GM19372 (cell line): ENCODE measurements at regions not wholly inside any gene's neighbourhood (a gene's known extent, or its start where the extent isn't known, plus 50 kb on each side); places are given as distances from the start of the nearest gene placed in this dataset.

Experiments used
- ATAC-seq: cut with Tn5 transposase; IDR thresholded peaks from one replicate; pipeline ENCODE4 v1.9.1; 2021; ENCODE audit warnings: mild to moderate bottlenecking, low read depth, moderate library complexity; ENCODE audit not compliant: unreplicated experiment

DNA sequence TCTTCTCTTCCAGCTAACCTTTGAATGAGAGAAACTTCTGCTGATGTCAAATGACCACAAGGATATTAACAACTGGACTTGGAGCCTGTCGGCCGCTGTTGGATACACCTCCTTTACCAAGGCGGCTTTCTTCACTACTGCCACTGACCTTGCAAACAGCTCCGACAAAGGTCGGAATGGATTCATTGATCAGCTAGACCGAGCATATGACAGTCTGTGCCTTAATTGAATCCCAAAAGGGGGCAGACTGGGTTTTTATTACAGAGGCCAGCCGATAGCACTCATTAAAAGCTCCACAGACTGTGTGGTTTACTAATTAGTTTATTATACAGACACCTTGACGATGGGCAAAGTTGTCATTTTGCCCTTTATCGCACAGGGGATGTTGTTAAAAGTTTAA is 394.5 kb downstream of the RERGL start:
- ATAC-seq, result no peak

GRCh38 chr12:17691369-17691768 is 398.6 kb downstream of the RERGL start:
- no peak for ATAC-seq

DNA sequence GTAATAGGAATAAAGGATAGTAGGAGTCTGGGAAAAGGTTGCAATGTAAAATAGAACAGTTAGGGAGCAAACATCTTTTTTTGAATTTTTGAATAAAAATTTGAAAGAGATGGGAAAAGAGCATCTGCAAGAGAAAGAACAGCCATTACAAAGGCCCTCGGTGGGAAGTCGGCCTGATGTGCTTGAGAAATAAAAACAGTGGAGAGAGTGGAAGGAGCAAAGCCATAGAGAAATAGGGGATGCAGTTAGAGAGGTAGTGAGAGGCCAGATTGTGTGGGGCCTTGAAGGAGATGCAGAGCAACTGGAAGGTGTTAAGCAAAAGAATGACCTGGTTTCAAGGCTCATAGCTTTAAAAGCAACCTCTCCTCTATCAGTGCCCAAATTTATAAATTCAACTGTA is 409.8 kb downstream of the RERGL start:
- no peak for ATAC-seq

DNA sequence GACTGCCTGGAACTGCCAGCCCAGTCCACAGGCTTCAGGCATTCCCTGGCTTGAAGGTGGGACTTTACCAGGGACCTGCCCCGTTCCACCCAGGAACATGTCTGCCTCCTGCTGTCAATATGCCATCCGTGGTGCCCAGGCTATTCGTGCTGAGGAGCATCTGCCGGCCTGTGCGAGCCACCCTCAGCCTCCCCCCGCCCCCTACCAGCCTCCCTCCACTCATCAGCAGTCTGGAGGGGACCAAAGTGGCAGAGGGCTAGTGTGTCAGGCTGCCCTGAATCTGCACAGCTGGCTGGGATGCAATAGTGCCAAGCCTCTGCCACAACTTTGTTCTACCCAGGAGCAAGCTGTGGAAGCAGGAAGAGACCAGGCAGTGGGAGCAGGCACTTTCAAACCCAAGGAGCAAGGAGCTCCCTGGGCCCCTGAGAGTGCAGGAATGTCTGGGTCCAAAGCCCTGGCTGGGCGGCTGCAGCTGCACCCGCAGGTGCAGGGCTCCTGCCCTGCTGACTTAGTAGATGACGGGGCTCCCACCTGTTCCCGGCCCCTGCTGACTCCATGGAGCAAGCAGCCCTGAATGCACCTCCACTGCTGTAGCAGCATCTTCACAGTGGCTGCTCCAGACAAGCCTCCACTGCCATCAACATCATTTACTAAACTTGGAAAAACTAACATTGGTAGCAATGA is 423.2 kb downstream of the RERGL start:
- no peak for ATAC-seq

- ATAC-seq, result no peak
These were observed 424.2 kb downstream of the RERGL start for GRCh38 chr12:17665839-17666238.

DNA sequence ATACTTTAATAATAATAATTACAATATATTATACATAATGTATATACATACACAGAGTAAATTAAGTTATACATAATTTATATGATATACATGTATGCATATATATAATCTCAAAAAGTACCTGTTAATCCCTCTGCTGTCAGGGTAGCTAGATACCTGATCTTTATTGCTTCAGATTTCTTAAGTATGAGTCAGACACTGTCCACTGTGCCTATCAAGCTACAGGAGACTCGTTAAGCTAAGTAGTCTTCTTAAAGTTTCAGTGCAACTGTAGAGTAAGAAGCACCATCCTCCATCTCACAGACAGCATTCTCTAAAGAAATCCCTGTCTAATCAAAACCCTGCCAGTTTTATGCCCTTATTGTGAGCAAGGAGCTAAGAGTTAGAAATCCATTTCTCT is 428.7 kb downstream of the RERGL start:
- ATAC-seq, result no peak

DNA sequence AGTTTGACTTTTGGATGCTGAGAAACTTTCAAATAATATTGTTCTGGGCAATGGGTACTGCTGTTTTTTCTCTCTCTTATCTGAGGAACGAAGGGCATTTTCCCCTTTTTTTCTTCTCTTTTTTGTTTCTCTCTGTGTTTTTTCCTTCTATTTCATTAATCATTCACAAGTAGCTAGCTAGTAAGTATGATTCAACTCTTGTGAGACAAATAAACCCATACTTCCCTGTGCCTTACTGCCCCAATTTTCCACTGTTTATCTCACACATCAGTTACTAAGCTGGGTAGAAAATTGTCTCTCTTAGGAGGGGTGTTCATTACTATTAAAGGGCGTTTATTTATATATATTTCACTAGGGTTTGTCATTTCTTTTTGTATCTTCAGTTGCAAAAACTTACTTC is 437.6 kb downstream of the RERGL start:
- ATAC-seq, result no peak

DNA sequence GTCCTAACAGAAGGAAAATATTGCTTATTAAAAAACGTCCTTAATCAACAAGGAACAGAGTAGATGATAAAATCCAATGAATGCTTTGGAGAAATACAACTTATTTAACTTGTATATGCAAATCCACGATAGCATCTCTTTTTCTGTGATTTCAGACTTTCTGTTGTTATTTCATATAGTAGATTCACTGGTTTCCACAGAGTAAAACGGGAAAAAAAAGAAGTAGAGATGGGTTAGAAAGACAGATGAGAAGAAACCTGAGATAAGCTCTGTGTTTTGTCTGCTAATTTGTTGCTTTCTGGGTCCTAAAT is 447.7 kb downstream of the RERGL start:
- no peak for ATAC-seq

- no peak for ATAC-seq
These were observed 449.4 kb downstream of the RERGL start for GRCh38 chr12:17640615-17641014.

DNA sequence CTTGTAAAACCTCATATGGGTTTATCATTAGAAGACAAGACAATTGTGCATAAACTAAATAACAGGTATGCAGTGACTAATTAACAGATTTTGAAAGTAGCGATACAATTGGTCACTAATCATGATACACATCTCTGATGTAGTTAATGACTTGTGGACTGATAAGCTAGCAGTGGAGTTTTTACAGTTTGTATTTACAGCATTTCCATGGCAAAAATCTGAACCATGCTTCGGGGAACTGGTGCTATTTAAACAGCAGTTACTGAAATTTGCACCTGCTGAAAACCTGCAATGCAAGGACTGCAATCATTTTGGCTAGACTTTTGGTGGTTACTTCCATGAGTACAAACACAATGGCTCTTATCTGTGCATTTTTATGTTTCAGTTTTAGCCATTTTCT is 471.2 kb downstream of the RERGL start:
- no peak for ATAC-seq

DNA sequence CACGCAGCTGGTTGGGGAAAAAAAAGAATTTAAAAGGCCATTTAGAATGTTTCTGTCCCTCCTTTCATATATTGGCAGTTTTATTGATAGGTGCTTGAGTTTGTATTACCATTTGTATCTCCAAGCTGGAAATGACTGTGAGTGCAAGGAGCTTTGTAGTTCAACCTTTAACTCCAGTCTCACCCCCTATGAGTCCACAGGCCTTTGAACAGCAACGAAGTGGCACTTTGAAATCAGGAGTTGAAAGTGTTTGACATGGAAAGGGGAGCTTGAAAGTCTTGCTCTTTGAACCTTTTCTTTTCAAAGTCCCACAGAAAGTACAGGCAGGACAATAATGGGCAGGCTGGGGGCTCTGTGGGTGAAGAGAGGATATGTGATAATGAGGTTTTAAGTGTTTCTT is 480.3 kb downstream of the RERGL start:
- ATAC-seq, result no peak

GRCh38 chr12:17609153-17609552 is 480.8 kb downstream of the RERGL start:
- ATAC-seq, result no peak

GRCh38 chr12:17595111-17595510 is 494.9 kb downstream of the RERGL start:
- ATAC-seq, result no peak

GRCh38 chr12:17593715-17594406 is 496.1 kb downstream of the RERGL start:
- no peak for ATAC-seq

GRCh38 chr12:17592472-17592871 is 497.5 kb downstream of the RERGL start:
- ATAC-seq, result no peak

DNA sequence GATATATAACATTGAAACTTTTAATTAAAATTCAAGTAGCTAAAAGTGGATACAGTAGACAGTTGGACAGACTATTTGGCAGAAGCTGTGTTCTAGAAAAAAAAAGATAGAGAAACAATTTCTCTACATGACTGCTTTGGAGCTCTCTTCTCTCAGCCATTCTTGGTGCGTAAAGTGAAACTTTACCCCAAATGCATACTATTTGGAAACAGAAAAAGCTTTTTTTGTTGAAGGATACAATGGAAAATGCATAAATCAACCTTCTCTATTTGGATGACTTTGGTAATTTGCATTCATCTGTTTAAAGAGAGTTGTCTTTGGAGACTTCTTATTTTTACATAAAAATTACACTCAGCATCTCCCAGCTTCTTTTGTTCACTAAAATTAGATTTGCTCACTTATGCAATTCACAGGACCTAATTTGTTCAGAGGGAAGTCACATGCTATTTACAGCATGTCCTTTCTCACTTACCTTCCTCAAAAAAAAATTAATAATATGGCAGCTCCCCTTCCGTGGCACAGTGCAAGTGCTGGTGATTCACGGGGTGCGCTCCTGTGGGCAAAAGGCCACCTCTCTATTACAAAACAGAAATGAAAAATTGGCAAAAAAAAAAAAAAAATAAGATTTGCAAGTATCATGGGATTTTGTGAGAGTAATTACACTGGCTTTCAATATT is 498.9 kb downstream of the RERGL start:
- ATAC-seq, result no peak

- ATAC-seq, result no peak
These were observed 501.0 kb downstream of the RERGL start for GRCh38 chr12:17588968-17589367.

DNA sequence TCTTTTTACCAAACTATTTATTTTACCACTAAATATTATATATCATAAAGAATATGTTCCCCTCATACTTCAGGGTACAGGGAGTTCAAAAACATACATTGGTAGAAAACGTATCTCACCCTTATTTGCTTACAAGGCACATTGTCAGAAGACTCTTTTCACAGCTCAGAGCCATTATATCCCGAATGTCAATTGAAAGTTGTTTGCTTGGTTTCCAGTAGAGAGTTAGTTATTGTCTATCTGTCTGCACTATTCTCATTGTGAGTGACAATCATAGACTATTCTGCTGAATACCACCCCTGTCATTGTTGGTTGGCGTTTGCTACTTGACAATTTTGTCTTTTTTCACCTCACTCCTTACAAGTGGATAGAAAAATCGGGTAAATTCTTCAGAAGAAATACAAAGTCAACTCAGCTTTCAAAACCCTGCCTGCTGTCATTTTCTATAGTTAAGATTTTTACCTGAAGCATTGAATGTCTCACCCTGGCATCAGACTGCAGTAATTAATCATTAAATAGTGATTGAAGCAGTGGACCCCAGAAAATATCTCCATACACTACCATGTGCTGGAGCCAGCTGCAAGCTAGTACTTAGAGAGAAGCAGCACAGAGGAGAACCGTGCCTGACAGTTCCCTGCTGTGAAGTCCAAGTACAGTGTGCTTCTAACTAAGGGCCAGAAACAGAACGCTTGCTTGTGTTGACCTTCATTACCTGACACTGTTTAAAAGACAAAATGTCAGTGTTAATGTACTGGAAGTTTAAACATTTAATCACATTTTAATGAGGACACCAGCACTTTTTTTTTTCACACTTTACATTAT is 510.6 kb downstream of the RERGL start:
- ATAC-seq, result no peak

DNA sequence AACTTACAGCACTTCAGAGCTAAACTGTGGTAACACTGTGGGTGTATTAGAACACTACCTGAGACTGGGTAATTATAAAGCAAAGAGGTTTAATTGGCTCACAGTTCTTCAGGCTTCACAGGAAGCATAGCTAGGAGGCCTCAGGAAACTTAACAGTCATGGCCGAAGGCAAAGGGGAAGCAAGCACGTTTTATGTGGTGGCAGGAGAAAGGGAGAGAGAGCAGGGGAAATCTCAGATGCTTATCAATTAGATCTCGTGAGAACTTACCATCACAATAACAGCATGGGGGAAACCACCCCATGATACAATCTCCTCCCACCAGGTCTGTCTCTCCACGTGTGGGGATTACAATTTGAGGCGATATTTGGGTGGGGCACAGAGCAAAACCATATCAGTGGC is 512.6 kb downstream of the RERGL start:
- ATAC-seq, result no peak

DNA sequence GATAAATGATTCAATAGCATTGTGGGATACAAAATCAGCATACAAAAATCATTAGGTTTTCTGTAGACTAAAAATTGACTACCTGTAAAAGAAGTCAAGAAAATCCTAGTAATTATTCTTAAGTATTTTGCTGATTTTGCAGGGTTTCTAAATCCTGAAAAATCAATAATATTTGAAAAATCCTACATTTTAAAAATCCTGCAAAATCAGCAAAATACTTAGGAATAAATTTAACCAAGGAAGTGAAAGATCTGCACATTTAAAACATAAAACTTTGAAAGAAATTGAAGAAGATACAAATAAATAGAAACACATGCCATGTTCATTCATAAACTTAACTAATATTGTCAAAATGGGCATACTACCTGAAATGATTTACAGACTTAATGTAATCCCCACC is 517.7 kb downstream of the RERGL start:
- ATAC-seq, result no peak

DNA sequence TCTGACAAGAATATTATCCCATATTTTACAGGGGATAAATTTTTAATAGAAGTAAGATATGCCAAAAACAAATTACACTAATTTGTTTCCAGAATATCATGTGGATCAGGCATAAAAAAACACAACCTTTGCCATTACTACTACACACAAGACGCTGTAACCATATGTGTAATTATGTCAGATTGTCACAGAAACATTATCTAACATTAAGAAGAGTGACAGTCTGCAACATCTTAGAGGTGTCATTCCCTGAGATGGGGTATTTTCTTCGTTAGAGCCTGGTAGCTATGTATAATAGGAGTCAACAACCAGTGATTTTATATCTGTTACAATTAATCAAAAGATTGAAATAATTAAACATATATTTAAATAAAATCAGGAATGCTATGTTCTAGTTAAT is 518.9 kb downstream of the RERGL start:
- no peak for ATAC-seq
